Mucosa of rectum (tissue), 2 donors: ENCODE measurements at regions not wholly inside any gene's neighbourhood (a gene's known extent, or its start where the extent isn't known, plus 50 kb on each side); places are given as distances from the start of the nearest gene placed in this dataset.
"Not testable (repeated sequence)": the region's sequence is repeated elsewhere in the genome, so short reads cannot be mapped to it uniquely, and the experiment has no call there.

Source experiments
- H3K27ac ChIP-seq, 2 donors: one replicate each; pipeline ENCODE4 v1.7.0; 2013; ENCODE audit warnings: inconsistent platforms in 2 of 2, low read depth in 2 of 2, low read length in 2 of 2
- H3K27me3 ChIP-seq, 2 donors: one replicate each; pipeline ENCODE4 v1.7.0; 2013; ENCODE audit warnings: low read length in 2 of 2; ENCODE audit not compliant: control insufficient read depth in 2 of 2, insufficient read depth in 2 of 2
- H3K36me3 ChIP-seq, 2 donors: one replicate each; pipeline ENCODE4 v1.7.0; 2013; ENCODE audit warnings: low read length in 2 of 2; ENCODE audit not compliant: control insufficient read depth in 2 of 2, insufficient read depth in 2 of 2
- H3K4me1 ChIP-seq, 2 donors: one replicate each; pipeline ENCODE4 v1.7.0; 2013; ENCODE audit warnings: low read length in 2 of 2, mild to moderate bottlenecking in 1 of 2; ENCODE audit not compliant: control insufficient read depth in 2 of 2, insufficient read depth in 2 of 2
- H3K4me3 ChIP-seq, 2 donors: one replicate each; pipeline ENCODE4 v1.7.0; 2013; ENCODE audit warnings: low read length in 2 of 2
- H3K9ac ChIP-seq, 2 donors: one replicate each; pipeline ENCODE4 v1.7.0; 2013; ENCODE audit warnings: low read length in 2 of 2, low read depth in 1 of 2, mild to moderate bottlenecking in 1 of 2
- H3K9me3 ChIP-seq, 2 donors: one replicate each; pipeline ENCODE4 v1.7.0; 2013; ENCODE audit warnings: low read length in 2 of 2; ENCODE audit not compliant: control insufficient read depth in 2 of 2
- donor health status: healthy.
- donor health status: Normal muscosa, but diverticular disease.

- no peak overlapping the region for H3K4me3 ChIP-seq
- no peaks in the 10 kb centered on the region for H3K9me3 ChIP-seq
- no peak overlapping the region for H3K9ac ChIP-seq
- H3K36me3 ChIP-seq: no peaks in the 10 kb centered on the region
- H3K27me3 ChIP-seq: no peaks in the 10 kb centered on the region
- no peaks in the 10 kb centered on the region for H3K4me1 ChIP-seq
- H3K27ac ChIP-seq: no peak overlapping the region
Measured at GRCh38 chr1:208975456-208975855, 608.1 kb upstream of the CAMK1G start.

DNA sequence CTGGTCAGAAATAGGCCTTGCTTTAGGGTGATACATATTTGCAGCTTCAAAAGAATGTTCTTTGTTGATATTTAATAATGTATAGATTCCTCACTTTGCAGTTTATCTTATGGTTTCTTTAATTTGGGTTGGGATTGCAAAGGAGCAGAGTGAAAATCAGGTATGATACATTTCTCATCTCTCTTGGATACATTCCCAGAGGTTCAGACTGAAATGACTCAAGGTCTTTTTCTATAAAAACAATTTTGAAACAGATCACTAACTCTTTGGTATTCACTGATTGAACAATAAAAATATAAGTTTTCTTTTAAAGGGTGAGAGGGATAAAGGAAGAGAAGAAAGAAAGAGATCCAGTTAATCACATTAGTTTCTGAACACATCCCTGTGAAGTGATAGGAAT, 606.5 kb upstream of the CAMK1G start:
- Histone ChIP-seq H3K9me3 (no peaks in the 10 kb centered on the region), H3K27me3 (no peaks in the 10 kb centered on the region), H3K4me3 (no peak overlapping the region), H3K9ac (no peak overlapping the region), H3K27ac (no peak overlapping the region), H3K36me3 (no peaks in the 10 kb centered on the region), H3K4me1 (no peaks in the 10 kb centered on the region)

DNA sequence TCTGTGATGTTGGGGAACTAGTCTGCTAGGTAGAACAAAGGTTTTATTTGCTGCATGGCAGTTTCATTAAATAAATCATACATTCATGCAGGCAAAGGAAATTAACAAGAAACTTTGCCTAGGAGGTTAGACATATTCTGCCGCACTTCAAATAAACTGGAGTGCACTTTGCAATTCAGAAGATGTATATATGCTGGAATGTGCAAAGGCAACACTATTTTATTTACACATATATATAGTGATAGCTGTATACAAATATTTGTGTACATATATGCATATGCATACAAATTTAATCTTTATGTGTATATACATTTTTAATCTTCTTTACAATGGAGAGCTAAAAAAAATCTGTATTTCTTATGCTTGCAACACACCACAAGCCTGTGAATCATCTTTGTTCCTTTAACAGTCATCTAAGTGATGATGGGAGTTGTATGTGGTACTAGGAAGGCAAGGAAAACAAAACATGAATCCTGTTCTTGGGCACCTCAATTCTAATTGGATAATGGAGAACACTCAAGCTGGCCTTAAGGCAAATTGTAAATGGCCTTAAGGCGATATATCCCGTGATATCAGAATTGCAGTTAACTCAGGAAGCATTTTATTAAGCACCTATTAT, 605.8 kb upstream of the CAMK1G start:
- Histone ChIP-seq H3K36me3 (no peaks in the 10 kb centered on the region), H3K4me3 (no peak overlapping the region), H3K9ac (no peak overlapping the region), H3K4me1 (no peaks in the 10 kb centered on the region), H3K9me3 (no peaks in the 10 kb centered on the region), H3K27me3 (no peaks in the 10 kb centered on the region), H3K27ac (no peak overlapping the region)

- no peaks in the 10 kb centered on the region for H3K27me3 ChIP-seq
- H3K27ac ChIP-seq: no peak overlapping the region
- no peaks in the 10 kb centered on the region for H3K9me3 ChIP-seq
- no peaks in the 10 kb centered on the region for H3K36me3 ChIP-seq
- no peaks in the 10 kb centered on the region for H3K4me1 ChIP-seq
- no peak overlapping the region for H3K9ac ChIP-seq
- no peak overlapping the region for H3K4me3 ChIP-seq
Measured at GRCh38 chr1:208979776-208980175, 603.7 kb upstream of the CAMK1G start.

GRCh38 chr1:208980605-208981004, 602.9 kb upstream of the CAMK1G start:
- H3K27me3 ChIP-seq: no peaks in the 10 kb centered on the region
- H3K9me3 ChIP-seq: no peaks in the 10 kb centered on the region
- H3K27ac ChIP-seq: no peak overlapping the region
- no peak overlapping the region for H3K9ac ChIP-seq
- H3K4me3 ChIP-seq: no peak overlapping the region
- H3K36me3 ChIP-seq: no peaks in the 10 kb centered on the region
- H3K4me1 ChIP-seq: no peaks in the 10 kb centered on the region

DNA sequence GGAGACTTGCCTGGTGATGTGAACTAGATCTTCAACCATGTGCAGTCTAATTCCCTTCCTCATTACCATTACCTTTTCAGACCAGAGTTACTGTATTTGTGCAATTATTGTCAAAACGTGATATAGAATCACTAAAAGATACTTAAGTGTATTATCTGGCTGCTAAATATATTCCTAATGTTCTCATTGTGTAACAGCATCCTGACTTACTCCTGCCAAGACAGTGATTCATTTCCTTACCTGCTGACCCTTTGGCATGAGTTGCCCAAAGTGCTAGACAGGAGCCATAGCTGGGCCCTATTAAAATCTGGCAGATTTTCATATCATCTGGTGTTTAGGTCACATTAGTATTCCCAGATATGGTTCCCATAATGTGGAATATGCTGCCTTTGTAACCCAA, 598.3 kb upstream of the CAMK1G start:
- Histone ChIP-seq H3K27me3 (no peaks in the 10 kb centered on the region), H3K36me3 (no peaks in the 10 kb centered on the region), H3K4me1 (peaks cover 4 to 5% of the 10 kb centered on the region in 2 donors), H3K27ac (no peak overlapping the region), H3K9me3 (no peaks in the 10 kb centered on the region), H3K4me3 (no peak overlapping the region), H3K9ac (no peak overlapping the region)

- no peaks in the 10 kb centered on the region for H3K36me3 ChIP-seq
- peak overlapping the region; percentile 61 to 77 for H3K4me3 ChIP-seq
- H3K27me3 ChIP-seq: no peaks in the 10 kb centered on the region
- peak overlapping the region; percentile 55 to 56 for H3K9ac ChIP-seq
- no peaks in the 10 kb centered on the region for H3K9me3 ChIP-seq
- peak overlapping the region in 1 of 2 donors; percentile 62 for H3K27ac ChIP-seq
- peaks cover 4 to 5% of the 10 kb centered on the region in 2 donors for H3K4me1 ChIP-seq
Measured at GRCh38 chr1:208988811-208989222, 594.7 kb upstream of the CAMK1G start.

DNA sequence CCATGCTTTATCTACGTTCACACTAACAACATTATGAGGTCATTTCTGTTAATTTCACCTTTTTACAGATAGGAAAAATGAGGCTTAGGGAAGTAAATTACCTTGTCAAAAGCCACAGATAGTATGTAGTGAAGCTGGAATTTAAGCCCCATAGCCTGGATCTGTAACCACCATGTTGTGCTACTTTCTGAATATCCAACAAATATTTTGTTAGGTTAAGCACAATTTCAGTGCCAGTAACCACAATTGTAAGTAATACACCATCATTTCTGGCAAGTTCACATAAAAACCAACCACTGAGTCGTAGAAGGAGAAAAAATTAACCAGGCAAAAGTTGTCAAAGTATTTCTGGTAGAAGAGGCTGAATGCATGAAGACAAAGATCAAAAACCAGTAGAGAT, 593.1 kb upstream of the CAMK1G start:
- Histone ChIP-seq H3K27me3 (no peaks in the 10 kb centered on the region), H3K4me3 (no peak overlapping the region), H3K36me3 (no peaks in the 10 kb centered on the region)

GRCh38 chr1:208997053-208997452, 586.5 kb upstream of the CAMK1G start:
- not testable (repeated sequence) for H3K36me3 ChIP-seq, H3K9ac ChIP-seq, H3K27me3 ChIP-seq, H3K27ac ChIP-seq, H3K4me3 ChIP-seq, H3K9me3 ChIP-seq, H3K4me1 ChIP-seq

More for the DNA sequence above, 593.1 kb upstream of the CAMK1G start:
- H3K9me3 ChIP-seq: no peaks in the 10 kb centered on the region
- H3K27ac ChIP-seq: no peak overlapping the region
- peaks cover 4 to 5% of the 10 kb centered on the region in 2 donors for H3K4me1 ChIP-seq
- no peak overlapping the region for H3K9ac ChIP-seq

- Histone ChIP-seq H3K36me3 (no peaks in the 10 kb centered on the region), H3K27me3 (no peaks in the 10 kb centered on the region), H3K27ac (no peak overlapping the region), H3K9me3 (no peaks in the 10 kb centered on the region), H3K4me3 (no peak overlapping the region), H3K4me1 (no peaks in the 10 kb centered on the region), H3K9ac (no peak overlapping the region)
Measured at GRCh38 chr1:208997726-208998312, 585.7 kb upstream of the CAMK1G start.
